Epithelial cell of esophagus (primary cell): ENCODE measurements at regions not wholly inside any gene's neighbourhood (a gene's known extent, or its start where the extent isn't known, plus 50 kb on each side); places are given as distances from the start of the nearest gene placed in this dataset.
"Not testable (repeated sequence)": the region's sequence is repeated elsewhere in the genome, so short reads cannot be mapped to it uniquely, and the experiment has no call there.

Experiments
- DNase-seq: peaks from one replicate; pipeline ENCODE4 v3.0.0; 2010; ENCODE audit warnings: low read depth
- H3K4me3 ChIP-seq: 2 replicates; pipeline ENCODE4 v1.5.1; 2011; ENCODE audit warnings: mild to moderate bottlenecking, low read length, control low read depth

- not testable (repeated sequence) for DNase-seq, H3K4me3 ChIP-seq
These were observed 63.0 kb upstream of the NBPF20 start for GRCh38 chr1:145488193-145488933.

- not testable (repeated sequence) for DNase-seq
- H3K4me3 ChIP-seq, result peak overlapping the region; percentile 22
These were observed 61.8 kb upstream of the NBPF20 start for GRCh38 chr1:145487156-145487555.

- not testable (repeated sequence) for H3K4me3 ChIP-seq, DNase-seq
These were observed 58.9 kb upstream of the NBPF20 start for GRCh38 chr1:145484257-145484656.

GRCh38 chr1:145482214-145482860 is 56.9 kb upstream of the NBPF20 start:
- not testable (repeated sequence) for H3K4me3 ChIP-seq, DNase-seq

GRCh38 chr1:145475962-145476361 is 50.6 kb upstream of the NBPF20 start:
- peak overlapping the region; percentile 28 for H3K4me3 ChIP-seq
- peak; percentile 1 for DNase-seq

- peak overlapping the region; percentile 25 for H3K4me3 ChIP-seq
- peak; percentile 70 for DNase-seq
These were observed 50.0 kb upstream of the NBPF20 start for GRCh38 chr1:145475369-145475915.
